Heart right ventricle (tissue), 16 donors: ENCODE measurements at regions not wholly inside any gene's neighbourhood (a gene's known extent, or its start where the extent isn't known, plus 50 kb on each side); places are given as distances from the start of the nearest gene placed in this dataset.

Experiments used
- ATAC-seq, 8 donors: fragments of 200-7000 bp; cut with Tn5 transposase; one replicate each; pipeline ENCODE4 v1.9.1; 2020; ENCODE audit warnings: mild to moderate bottlenecking in 8 of 8, moderate library complexity in 8 of 8, moderate number of reproducible peaks in 1 of 8
- DNase-seq, 2 donors: peaks; one replicate each; pipeline ENCODE4 v3.0.0-alpha.2; 2020
- H3K27ac ChIP-seq, 10 donors: fragments of 200-600 bp; sonication (generic) in 2 of 10; one replicate each; pipeline versions ENCODE4 v1.5.0 to v1.8.0; 2020 to 2022; ENCODE audit warnings: mild to moderate bottlenecking in 3 of 10
- H3K27me3 ChIP-seq, 7 donors: fragments of 200-600 bp; one replicate each; pipeline ENCODE4 v1.8.0; 2021 to 2022; ENCODE audit warnings: mild to moderate bottlenecking in 2 of 7
- H3K36me3 ChIP-seq, 9 donors: fragments of 200-600 bp; sonication (generic) in 1 of 9; one replicate each; pipeline versions ENCODE4 v1.5.0 to v1.8.0; 2020 to 2022; ENCODE audit warnings: mild to moderate bottlenecking in 2 of 9
- H3K4me1 ChIP-seq, 9 donors: fragments of 200-600 bp; sonication (generic) in 1 of 9; one replicate each; pipeline versions ENCODE4 v1.5.0 to v1.8.0; 2020 to 2022; ENCODE audit warnings: mild to moderate bottlenecking in 4 of 9
- H3K4me3 ChIP-seq, 10 donors: fragments of 200-600 bp; sonication (generic) in 2 of 10; one replicate each; pipeline versions ENCODE4 v1.5.0 to v1.8.0; 2020 to 2022; ENCODE audit warnings: mild to moderate bottlenecking in 7 of 10, moderate library complexity in 2 of 10
- H3K9me3 ChIP-seq, 11 donors: fragments of 200-600 bp in 10 of 11; sonication (generic) in 2 of 11; one replicate each; pipeline versions ENCODE4 v1.5.0 to v1.8.0; 2013 to 2022; ENCODE audit warnings: mild to moderate bottlenecking in 2 of 11, control low read depth in 1 of 11, moderate library complexity in 1 of 11
- WGBS, 2 donors: extraction: QIAGEN DNeasy Blood & Tissue Kit; methylation state at CpG; one replicate each; pipeline ENCODE4 v1.1.7; 2013; ENCODE audit warnings: inconsistent platforms in 1 of 2; 5-methylcytosine and 5-hydroxymethylcytosine counted together
- intact Hi-C, 10 donors: fragments of 100-400 bp; cut with DNase I; formaldehyde crosslinking; loops; one replicate each; pipeline versions ENCODE4 v1.11.1 to v1.14.2; 2022
- TF ChIP-seq, protein P1 (sequence below), 9 donors: fragments of 200-600 bp; sonication (generic) in 2 of 9; IDR thresholded peaks; one replicate each; pipeline versions ENCODE4 v1.5.0 to v1.8.0; 2021 to 2022; ENCODE audit warnings: antibody characterized with exemption in 9 of 9, mild to moderate bottlenecking in 5 of 9, moderate library complexity in 1 of 9
- donor health status: Arrhythmogenic right ventricular cardiomyopathy.
- donor health status: ischemic (EF 13 %, LVEDD 7.1; RV severe dilation, severe dysfunction).
- donor health status: healthy with polysubstance abuse.
- donor health status: DM: no; HTN: yes; CAD: no.
- donor health status: DM: no; HTN: no; CAD: no.
- donor health status: ischemic (EF 25% LVEDD 6.9; RV normal size, moderate dysfunction).
- donor health status: ischemic (EF 25% LVEDD 5.7; RV mildly dilated, moderate dysfunction).
- donor health status: healthy.
- donor health status: DM: yes; HTN: yes; CAD: no.
- donor health status: Ischemic cardiomyopathy.
- donor health status: ischemic (EF 35%, LVEDD 5.7; RV mildly dilated, moderate dysfunction).
- donor health status: nonischemic (EF 11% LVEDD 7.7; RV severe dilation, severe dysfunction).
- donor health status: DM: yes; HTN: yes; CAD: no.
- donor health status: PGD.
- donor health status: ischemic (EF 29% LVEDD 5.4; RV normal size, mild dysfunction).
- donor health status: nonischemic (EF 23%, LVEDD 6.1; RV moderate dilation, normal function).

DNA sequence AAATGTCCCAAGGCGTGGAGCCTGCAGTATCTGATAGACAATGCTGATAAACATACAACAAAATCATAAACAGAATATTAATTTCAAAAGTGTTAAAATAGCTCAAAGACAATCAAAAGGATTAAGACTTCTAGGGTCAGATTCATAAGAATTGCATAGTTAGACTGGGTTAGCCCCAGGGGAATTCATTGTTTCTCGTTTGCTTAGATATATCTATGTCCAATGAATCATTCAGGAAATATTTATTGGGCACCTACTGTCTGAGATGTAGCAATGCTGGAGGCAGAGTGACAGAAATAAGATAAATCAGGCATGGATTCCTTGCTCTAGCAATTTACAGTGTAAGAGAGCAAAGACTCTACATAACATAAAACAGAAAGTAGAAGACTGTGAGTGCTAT, 124.4 kb upstream of the PRL start:
- H3K4me1 ChIP-seq = no peaks in the 10 kb centered on the region
- DNase-seq = no peak
- peaks cover 0 to 35% (median 6%) of the 10 kb centered on the region in 11 donors for H3K9me3 ChIP-seq
- TF ChIP-seq, protein P1, sequence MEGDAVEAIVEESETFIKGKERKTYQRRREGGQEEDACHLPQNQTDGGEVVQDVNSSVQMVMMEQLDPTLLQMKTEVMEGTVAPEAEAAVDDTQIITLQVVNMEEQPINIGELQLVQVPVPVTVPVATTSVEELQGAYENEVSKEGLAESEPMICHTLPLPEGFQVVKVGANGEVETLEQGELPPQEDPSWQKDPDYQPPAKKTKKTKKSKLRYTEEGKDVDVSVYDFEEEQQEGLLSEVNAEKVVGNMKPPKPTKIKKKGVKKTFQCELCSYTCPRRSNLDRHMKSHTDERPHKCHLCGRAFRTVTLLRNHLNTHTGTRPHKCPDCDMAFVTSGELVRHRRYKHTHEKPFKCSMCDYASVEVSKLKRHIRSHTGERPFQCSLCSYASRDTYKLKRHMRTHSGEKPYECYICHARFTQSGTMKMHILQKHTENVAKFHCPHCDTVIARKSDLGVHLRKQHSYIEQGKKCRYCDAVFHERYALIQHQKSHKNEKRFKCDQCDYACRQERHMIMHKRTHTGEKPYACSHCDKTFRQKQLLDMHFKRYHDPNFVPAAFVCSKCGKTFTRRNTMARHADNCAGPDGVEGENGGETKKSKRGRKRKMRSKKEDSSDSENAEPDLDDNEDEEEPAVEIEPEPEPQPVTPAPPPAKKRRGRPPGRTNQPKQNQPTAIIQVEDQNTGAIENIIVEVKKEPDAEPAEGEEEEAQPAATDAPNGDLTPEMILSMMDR (IDR thresholded peaks at IDR 0.05) = no peak
- no peak overlapping the region for H3K4me3 ChIP-seq
- intact Hi-C loops = no loop called here
- no peak for ATAC-seq
- H3K36me3 ChIP-seq = no peaks in the 10 kb centered on the region
- H3K27ac ChIP-seq = no peak overlapping the region
- H3K27me3 ChIP-seq = no peaks in the 10 kb centered on the region
- WGBS, 2 donors = 78 to 86% methylated on average over 2 of the region's 2 CpGs

DNA sequence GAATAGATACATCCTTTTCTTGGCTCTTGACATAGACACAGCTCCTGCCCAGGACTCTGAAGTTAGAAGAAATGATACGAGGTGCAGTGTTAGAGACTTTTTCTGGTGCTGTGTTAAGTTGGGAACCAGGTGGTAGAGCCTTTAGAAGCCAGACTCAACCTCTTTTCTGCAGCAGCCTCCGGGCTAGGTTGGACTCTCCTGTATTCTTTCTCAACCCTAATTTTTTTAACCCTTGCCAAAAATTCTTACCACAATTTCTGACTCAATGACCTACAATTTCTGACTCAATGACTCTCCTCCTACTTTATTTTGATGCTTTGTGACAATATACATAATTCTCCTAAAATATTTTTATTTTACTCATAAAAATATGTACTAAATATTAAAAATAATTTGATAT, 127.4 kb upstream of the PRL start:
- H3K27ac ChIP-seq = no peak overlapping the region
- TF ChIP-seq, protein P1 (IDR thresholded peaks at IDR 0.05) = no peak
- H3K9me3 ChIP-seq = peaks cover 0 to 18% (median 2%) of the 10 kb centered on the region in 11 donors
- WGBS, 2 donors = 81 to 89% methylated on average over 2 of the region's 2 CpGs
- no peaks in the 10 kb centered on the region for H3K36me3 ChIP-seq
- intact Hi-C loops = no loop called here
- no peaks in the 10 kb centered on the region for H3K27me3 ChIP-seq
- H3K4me3 ChIP-seq = no peak overlapping the region
- H3K4me1 ChIP-seq = no peaks in the 10 kb centered on the region
- DNase-seq = no peak
- no peak for ATAC-seq

GRCh38 chr6:22432060-22432459, 135.2 kb upstream of the PRL start:
- H3K36me3 ChIP-seq = no peaks in the 10 kb centered on the region
- DNase-seq (no peak), ATAC-seq (no peak)
- H3K27me3 ChIP-seq = no peaks in the 10 kb centered on the region
- H3K9me3 ChIP-seq = no peaks in the 10 kb centered on the region
- TF ChIP-seq, protein P1 (IDR thresholded peaks at IDR 0.05) = no peak
- H3K4me3 ChIP-seq = no peak overlapping the region
- intact Hi-C loops = no loop called here
- WGBS, 2 donors = 94 to 95% methylated on average over 2 of the region's 2 CpGs
- H3K4me1 ChIP-seq = no peaks in the 10 kb centered on the region
- H3K27ac ChIP-seq = no peak overlapping the region

DNA sequence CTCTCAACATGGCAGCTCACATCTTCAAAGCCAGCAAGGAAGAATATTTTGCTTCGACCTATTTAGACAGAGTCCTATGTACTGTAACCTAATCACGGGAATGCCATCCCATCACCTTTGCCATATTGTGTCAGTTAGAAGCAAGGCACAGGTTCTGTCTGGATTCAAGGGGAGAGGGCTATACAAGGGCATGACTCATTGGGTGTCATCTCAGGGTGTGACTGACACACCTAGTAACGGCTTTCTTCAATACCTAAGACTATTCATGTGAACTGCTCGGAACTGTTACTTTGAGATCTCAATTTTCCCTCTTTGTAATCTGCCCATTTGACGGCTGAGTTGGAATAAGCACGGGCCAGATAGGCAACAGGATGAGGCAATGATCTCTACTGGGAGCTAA, 135.6 kb upstream of the HDGFL1 start:
- intact Hi-C loops = no loop called here
- Histone ChIP-seq H3K4me1 (no peaks in the 10 kb centered on the region), H3K4me3 (no peak overlapping the region), H3K27ac (no peak overlapping the region), H3K36me3 (no peaks in the 10 kb centered on the region), H3K9me3 (no peaks in the 10 kb centered on the region), H3K27me3 (no peaks in the 10 kb centered on the region)
- TF ChIP-seq, protein P1 (IDR thresholded peaks at IDR 0.05) = no peak
- DNase-seq = no peak
- no peak for ATAC-seq
- 94 to 95% methylated on average over 6 of the region's 6 CpGs for WGBS, 2 donors

DNA sequence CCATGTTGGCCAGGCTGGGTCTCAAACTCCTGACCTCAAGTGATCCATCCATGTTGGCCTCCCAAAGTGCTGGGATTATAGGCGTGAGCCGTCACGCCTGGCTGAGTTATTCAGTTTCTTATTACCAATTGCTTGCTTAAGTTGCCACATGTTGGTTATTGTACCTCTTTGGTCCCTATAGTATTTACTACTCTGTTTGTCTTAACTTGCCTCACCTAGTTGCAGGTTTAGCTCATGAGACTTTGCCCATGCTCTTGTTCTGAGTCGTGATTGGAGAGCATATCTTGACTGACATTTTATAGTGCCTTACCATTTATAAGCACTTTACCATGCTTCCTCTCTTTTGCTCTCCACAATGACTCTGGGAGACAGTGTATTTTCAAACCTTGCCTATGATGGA, 134.2 kb upstream of the HDGFL1 start:
- no peaks in the 10 kb centered on the region for H3K36me3 ChIP-seq
- no peak for ATAC-seq

More for the DNA sequence above, 134.2 kb upstream of the HDGFL1 start:
- Histone ChIP-seq H3K27ac (no peak overlapping the region), H3K27me3 (no peaks in the 10 kb centered on the region), H3K9me3 (no peaks in the 10 kb centered on the region), H3K4me3 (no peak overlapping the region), H3K4me1 (no peaks in the 10 kb centered on the region)
- 80 to 95% methylated on average over 4 of the region's 4 CpGs for WGBS, 2 donors
- TF ChIP-seq, protein P1 (IDR thresholded peaks at IDR 0.05) = no peak
- no peak for DNase-seq
- intact Hi-C loops = no loop called here
